Glomerular endothelial cell (primary cell): ENCODE measurements at regions not wholly inside any gene's neighbourhood (a gene's known extent, or its start where the extent isn't known, plus 50 kb on each side); places are given as distances from the start of the nearest gene placed in this dataset.

ENCODE experiments used
- DNase-seq: peaks from one replicate; pipeline ENCODE4 v3.0.0-alpha.2; 2011; ENCODE audit warnings: low read depth, low spot score; ENCODE audit errors: extremely low read depth

DNA sequence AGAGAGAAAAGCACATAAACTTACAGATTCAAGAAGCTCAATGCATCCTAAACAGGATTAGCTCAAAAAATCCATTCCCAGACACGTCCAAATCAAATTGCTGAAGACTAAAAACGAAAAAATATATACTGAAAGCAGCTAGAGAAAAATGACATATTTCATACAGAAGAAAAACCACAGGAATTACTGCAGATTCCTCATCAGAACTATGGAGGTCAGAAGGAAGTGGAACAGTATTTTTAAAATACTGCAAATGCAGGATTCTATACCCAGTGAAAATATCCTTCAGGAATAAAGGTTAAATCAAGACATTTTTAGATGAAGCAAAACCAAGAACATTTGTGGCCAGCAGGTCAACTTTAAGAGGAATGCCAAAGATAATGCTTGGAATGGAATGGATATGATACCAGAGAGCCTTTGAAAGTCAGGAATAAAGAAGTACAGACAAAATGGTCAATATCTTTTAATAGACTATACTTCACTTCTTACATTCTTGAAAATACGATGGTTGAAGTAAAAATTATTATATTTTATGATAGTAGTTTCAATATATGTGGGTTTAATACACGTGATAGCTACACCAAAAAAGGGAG lies 352.9 kb downstream of the CTTN start:
- DNase-seq, result no peak

DNA sequence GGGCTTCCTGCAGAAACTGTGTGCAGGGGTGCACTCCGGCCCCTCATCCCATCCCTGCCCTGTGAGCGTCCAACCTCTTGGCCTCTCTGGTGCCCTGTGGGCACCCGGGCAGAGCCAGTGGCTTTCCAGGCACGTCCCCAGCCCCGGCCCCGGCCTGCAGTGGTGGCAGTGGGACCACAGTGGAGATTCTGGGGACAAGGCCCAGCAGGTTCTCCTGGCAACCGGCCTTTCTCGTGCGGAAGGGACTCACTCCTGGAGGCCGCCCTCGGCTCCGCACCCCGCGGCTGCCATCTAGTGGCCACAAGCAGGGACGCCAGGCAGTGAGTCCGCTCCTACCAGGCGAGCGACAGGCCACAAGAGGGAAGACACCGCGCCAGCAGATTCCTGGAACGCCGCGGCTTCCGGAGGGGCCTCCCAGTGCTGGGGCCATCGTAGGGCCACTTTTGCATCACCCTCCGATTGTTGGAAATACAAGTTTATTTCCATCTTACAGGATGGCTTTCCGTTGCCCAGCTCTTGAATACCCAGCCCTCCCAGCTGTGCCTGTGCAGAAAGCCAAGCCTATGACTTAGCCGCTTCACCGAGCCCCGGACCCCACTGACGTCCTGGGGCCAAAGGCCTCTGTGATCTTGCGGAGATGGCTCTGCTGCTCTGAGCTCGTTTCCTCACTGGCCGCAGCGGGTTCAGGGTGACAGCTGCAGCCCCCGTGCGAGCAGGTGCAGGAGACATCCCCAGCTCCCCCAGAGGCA lies 357.3 kb downstream of the CTTN start:
- peak; percentile 7 for DNase-seq

DNA sequence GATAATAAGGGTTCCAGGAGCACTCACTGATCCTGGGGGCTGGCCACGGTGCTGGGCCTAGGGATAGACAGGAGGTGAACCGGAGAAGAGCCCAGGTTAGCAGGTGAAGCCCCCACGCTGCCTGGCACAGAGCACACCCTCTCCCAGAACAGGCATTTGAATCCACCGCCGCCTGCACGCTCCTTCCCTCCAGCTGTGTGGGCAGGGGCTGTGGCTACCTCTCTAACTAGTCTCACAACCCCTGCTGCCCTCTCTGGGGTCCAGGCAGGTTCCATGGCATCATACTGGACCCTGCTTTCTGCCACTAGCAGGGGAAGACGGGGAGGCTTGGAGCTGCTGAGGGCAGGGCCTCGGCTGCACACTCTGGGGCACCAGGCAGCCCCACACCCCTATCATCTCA lies 358.0 kb downstream of the CTTN start:
- DNase-seq, result no peak

DNA sequence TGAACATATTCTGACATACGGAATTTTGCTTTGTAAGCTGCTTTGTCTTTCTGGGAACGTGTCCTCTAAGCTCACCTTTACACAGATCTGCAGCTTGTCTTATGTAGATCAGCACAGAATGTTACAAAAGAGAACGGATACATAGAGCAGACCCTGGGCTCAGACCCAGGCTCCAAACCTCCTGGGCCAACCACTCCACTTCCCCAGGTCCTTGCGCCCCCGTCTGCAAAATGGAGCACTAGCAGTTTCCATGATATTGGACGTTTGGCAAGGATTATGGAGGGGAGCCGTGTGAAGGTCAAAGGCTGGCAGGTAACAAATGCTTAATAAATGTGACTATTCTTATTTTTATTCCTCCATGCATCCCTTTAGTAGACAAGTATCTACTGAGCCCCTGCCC lies 358.4 kb downstream of the CTTN start:
- DNase-seq, result no peak

DNA sequence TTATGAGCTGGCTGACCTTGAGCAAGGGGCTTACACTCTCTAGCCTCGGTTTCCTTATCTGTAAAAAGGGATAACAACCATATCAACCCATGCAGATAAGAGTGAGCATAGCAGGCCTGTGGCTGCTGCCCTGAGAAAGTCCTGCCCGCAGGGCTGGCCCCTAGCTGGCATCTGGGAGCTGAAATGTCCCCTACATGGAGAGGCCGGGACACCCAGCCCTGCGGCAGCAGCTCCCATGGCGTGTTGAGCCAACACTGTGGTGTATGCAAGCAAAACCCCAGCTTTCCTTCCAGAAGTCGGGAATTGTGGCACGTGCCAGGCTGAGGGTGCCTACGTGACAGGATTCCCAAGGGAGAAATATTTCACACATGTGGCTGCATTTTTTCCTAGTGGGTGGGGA lies 358.9 kb downstream of the CTTN start:
- no peak for DNase-seq

DNA sequence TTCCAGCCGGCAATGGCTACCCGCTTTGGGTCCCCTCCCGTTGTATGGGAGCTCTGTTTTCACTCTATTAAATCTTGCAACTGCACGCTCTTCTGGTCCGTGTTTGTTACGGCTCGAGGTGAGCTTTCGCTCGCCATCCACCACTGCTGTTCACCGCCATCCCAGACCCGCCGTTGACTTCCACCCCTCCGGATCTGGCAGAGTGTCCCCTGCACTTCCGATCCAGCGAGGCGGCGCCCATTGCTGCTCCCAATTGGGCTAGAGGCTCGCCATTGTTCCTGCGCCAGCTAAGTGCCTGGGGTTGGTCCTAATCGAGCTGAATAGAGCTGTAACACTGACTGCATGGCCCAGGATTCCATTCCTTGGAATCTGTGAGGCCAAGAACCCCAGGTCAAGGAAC lies 359.9 kb downstream of the CTTN start:
- DNase-seq, result no peak

DNA sequence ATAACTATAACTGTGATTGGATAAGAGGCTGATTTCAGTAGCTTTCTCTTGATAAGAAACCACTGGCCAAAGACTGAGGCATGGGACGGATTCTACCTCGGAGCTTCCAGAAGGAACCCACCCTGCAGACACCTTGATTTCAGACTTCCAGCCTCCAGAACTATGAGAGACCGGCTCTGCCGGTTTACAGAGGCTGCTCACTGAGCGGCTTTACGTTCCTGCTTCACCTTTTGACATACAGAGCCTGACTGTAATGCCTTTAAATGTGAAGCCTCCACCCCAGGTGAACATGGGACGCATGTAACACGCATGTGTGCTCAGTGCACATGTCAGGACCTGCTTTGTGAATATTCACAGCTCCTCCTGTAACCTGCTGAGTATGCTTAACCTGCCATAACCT lies 361.5 kb downstream of the CTTN start:
- DNase-seq, result no peak

DNA sequence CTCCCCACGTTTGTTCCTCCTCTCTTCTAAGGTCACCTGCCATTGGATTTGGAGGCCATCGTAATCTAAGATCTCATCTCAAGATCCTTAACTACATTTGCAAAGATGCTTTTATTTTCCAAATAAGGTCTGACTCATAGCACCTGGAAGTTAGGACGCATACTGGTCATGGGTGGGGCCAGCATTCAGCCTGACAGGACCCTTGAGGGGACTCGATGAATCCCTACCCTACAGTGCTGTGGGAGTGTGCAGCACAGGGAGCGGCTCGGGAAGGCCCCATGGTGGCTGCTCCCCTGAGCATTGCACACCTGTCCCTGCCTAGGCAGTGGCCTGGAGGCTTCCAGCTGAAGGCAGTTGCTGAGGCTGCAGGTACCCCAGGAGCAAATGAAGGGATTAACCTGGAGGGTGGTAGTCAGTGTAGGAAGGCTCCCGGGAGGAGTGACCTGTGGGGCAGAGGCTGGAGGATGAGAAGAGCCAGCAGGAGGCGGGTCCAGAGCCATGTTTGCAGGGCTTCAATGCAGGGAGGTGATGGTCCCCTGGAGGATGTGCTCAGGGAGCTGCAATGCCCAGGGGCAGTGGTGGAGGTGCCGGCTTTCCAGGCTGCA lies 362.2 kb downstream of the CTTN start:
- DNase-seq, result no peak

DNA sequence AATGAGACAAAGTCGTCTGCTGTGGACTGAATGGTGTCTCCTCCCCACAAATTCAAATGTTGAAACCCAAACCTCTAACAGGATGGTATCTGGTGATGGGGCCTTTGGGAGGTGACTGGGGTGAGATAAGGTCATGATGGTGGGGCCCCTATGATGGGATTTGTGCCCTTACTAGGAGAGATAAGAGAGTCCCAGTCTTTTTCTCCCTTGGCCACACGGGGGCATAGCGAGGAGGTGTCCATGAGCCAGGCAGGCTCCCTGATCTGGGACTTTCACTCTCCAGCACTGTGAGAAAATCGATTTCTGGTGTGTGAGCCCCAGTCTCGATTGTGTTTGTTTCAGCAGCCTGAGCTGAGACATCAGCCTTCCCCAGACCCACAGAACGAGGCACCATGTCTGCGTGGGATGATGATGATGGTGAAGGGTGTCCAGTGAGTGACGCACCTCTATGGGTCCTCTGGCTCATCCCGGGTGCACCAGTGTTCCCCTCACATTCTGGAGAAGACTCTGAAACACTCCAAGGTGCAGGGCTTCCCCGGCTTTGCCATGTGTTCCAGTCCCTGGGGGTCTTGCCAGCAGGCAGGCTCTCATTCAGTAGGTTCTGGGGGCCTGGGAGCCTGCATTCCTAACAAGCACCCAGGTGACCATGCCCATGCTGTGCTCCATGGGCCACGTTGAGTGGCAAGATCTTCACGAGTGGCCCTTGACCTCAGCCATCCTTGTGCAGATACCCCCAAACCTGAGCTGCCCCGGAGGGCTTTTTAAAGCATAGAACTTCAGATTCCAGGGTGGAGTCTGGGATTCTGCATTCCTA lies 363.0 kb downstream of the CTTN start:
- DNase-seq, result no peak

DNA sequence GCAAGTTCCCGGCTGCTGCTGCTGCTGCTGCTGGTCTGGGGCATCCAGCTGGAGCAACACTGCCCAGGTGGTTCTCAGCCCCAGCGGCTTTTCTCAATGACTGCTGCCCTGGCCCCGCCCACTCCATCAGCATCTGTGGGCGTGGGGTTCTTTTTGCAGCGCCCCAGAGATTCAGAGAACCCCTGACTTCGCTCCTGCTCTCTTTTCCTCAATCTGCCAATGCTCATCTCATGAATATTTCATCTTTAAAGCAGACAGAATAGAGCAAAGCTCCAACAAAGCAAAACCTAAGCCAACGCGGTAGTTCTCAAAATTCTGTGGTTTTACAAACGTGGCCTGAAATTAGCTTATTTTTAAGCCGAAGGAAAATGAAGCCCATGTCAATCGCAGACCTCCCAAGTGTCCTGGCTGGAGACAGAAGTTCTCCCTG lies 363.6 kb downstream of the CTTN start:
- DNase-seq, result no peak

DNA sequence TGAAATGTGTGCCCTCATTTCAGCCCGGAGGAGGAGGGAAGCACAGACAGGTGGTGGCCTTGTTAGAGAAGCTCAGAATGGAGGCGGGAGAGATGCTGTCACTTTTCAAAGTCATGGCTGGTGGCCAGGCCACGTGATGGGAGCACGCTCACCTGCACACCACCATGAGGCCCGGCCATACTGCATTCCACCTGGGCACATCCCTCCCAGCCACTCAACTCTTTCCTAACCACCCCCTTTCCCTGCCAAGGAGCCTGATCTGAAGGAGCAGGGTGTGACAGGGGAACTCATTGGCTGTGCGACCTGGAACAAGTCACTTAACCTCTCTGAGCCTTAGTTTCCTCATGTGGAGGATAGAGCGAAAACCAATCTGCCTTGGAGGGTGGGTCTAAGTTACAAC lies 364.5 kb downstream of the CTTN start:
- no peak for DNase-seq

DNA sequence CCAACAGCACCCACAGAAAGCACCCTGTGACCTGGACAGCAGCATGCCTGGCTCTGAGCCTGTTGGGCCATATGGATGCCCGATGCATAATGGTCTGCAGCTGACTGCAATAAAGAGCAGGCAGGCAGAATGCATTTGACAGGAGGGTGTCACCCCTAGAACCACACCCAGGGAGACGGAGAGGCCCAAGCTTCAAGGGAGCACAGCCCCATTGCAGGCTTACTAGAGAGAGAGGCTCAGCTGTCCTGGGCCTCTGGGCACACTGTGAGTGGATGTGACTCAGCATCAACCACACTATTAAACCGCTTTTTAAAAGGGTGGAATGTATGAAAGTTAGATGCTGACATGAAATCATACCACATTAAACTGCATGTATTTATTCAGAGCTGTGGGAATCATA lies 365.3 kb downstream of the CTTN start:
- no peak for DNase-seq

DNA sequence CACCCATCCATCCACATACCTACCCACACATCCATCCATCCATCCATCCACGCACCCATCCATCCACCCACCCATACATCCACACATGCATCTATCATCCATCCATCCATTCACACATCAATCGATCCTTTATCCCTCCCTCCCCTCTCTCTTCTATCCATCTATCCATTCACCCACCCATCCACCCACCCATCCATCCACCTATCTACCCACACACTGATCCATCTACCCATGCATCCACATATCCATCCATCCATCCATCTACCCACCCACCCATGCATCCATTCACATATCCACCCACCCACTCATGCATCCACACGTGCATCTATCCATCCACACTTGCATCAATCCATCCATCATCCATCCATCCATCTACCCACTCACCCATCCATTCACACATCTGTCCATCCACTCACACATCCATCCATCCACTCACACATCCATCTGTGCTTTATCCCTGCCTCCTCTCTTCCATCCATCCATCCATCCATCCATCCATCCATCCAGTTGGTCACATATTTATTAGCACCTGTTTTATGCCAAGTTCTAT lies 366.1 kb downstream of the CTTN start:
- no peak for DNase-seq

DNA sequence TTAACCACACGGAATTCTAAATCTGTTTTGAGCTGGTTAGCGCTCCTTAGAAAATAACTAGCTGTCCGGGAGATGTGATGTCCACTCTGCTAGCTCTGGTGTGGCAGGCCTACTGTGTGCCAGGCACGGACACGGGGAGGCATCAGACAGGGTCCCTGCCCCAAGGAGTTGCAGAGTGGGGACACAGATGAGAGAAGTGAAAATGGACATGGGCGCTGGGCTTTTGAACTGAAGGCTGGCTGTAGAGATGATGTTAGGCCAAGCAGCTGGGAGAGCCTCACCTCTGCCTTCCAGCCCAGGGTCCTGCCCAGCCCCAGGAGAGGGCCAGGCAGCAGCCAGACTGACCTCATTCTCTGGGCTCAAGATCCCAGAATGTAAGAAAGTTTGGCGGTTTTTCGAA lies 368.6 kb downstream of the CTTN start:
- no peak for DNase-seq

DNA sequence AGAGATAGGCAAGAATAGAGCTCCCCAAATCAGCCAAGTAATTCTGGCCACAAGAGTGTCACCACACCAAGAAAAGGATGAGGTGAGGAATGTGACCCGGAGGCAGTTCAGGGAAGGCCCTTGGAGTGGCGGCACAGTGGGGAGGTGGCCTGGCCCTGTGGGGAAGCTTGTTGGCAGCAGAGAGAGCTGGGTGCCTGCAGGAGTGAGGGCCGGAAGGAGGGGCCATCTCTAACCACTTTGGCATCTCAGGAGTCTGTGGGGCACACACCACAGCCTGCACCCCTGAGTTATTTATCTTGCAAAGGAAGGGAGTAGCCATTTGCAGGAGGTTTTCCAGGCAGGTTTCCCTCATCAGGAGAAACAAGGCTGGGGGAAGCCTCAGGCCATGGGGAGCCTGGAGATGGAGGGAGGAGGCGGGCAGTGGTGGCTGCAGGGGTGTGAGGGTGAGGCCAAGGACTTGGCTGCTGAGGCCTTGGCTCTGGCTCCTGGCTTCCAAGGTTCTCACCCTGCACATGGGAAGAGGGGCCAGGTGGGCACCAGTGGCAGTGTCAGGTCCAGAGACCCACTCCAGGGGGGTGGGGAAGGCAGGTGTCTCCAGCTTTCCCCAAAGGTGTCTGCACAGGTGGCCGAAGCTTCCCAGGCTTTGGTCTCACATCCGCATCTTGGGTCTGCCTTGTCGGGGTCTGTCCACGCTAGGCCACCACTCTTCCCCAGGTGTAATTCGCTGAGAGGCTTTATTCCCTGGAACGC lies 370.2 kb downstream of the CTTN start:
- no peak for DNase-seq

DNA sequence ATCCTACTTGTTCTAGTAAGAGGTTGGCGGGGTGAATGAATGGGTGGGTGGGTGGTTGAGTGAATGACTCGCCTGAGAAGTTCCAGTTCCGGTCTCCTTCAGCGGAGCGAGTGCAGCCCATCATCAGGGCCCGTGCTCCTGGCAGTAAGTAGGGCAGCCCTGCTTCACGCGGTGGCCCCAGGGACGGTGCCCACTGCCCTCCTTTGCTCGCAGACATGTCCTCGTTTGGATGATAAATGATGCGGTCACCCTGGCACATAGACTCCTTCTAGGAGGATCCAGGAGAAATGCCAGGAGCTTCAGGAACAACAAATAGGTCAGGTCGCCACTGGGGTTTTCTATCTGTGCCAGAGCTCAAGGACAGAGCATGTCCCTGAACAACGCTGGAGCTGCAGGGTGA lies 370.8 kb downstream of the CTTN start:
- no peak for DNase-seq

DNA sequence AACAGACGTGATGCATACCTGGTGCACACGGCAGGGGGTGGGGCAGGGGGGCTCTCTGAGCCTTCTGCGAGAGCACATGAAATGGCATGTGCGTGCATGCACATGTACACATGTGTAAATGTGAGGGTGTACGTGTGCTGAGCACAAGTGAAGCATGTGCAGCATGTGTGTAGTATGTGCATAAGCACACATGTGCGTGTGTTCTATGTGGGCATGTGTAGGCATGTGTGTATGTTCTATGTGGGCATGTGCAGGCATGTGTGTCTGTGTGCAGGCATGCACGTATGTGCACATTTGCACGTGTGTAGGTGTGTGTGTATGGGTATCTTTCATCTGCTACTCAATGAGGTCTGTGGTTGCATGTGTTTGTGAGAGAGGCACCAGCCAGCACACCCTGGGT lies 371.2 kb downstream of the CTTN start:
- DNase-seq, result no peak

DNA sequence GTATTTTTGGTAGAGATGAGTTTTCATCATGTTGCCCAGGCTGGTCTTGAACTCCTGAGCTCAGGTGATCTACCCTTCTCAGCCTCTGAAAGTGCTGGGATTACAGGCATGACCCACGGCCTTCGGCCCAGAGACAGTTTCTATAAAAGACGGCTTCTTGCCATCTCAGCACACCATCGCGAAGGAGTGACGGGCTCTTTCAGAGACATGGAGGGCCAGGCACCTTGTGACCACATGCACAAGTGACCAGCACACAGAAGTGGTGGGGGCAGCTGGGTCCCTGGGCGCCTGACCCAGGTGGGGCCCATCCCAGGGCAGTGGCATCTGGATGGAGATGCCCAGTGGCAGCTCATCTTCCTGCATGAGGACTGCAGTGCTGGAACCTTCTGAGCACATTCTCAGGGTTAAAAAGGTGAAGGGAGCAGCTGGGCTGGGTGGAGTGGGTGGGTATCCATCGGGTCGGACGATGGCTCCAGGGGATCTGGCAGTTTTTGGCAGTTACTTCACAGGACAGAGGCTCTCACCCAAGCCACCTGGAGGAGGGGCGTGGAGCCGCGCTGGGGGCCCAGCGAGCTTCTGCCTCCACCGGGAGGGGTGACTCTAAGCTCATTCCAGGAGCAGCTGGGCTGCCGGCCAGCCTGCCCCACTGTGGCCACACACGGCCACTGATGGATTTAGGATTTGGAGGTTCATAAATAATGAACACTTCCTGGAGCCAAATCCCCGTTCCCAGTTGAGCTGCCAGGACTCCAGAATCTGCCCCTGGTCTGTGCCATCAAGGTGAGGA lies 373.0 kb downstream of the CTTN start:
- no peak for DNase-seq

DNA sequence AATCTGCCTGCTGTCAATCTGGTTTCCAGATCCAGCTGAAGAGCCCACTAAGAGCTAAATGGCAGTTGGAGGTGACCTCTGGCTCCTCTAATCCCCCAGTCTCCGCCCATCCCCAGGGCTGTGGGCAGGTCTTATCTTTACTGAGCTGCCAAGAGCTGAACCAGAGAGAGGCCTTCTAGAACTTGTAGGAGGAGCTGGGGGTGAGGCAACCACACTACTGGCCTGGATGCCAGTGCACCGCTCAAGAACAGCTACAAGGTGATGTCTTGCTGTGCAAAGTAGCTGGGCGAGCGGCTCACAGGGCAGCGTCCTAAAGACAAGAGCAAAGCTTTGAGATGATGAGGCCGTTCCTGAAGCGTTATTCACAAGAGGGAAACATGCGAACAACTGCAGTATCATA lies 374.6 kb downstream of the CTTN start:
- no peak for DNase-seq
